ENCODE measurements at regions not wholly inside any gene's neighbourhood (a gene's known extent, or its start where the extent isn't known, plus 50 kb on each side); places are given as distances from the start of the nearest gene placed in this dataset.

DNA sequence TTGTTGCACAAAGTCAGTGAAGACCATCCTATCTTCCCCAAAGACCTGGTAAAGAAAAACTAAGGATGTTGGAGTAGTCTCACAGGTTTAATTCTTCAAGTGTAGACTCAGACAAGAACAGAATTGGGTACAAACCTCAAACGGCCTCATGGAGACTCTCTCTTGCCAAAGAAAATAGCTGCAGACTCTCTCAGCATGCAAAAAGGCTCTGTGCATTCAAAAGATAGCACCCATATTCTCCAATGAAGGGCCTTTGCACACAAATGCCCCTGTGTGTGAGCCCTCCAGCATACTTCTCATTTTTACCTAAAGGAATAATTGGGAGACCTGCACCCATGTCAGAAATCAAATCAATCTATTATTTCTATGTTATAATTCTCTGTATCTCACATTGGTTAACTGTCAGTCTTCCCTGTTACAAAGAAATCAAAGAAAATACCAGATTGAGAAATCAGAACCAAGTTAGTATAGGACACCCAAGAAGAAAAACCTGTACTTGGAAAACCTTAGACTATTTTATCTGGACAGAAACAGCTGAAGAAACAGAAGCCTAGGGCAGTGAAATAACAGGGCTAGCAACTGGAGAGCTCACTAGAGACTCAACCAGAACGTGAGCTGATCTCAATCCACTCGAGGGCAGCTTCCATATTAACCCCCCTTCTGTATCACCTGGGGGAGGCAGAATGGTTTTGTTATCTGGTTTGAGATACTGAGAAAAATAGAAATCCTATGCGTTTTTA is 134.7 kb upstream of the DNAJC10 start:
- TF ChIP-seq POLR2AphosphoS5 (IDR thresholded peaks at IDR 0.05) = no peak
- no peak for TF ChIP-seq POLR2A (IDR thresholded peaks at IDR 0.05)
